HG03159 (cell line): ENCODE measurements at regions not wholly inside any gene's neighbourhood (a gene's known extent, or its start where the extent isn't known, plus 50 kb on each side); places are given as distances from the start of the nearest gene placed in this dataset.
"Not testable (repeated sequence)": the region's sequence is repeated elsewhere in the genome, so short reads cannot be mapped to it uniquely, and the experiment has no call there.

Experiments used
- ATAC-seq: cut with Tn5 transposase; IDR thresholded peaks from one replicate; pipeline ENCODE4 v1.9.1; 2021; ENCODE audit warnings: mild to moderate bottlenecking, moderate library complexity; ENCODE audit not compliant: unreplicated experiment

DNA sequence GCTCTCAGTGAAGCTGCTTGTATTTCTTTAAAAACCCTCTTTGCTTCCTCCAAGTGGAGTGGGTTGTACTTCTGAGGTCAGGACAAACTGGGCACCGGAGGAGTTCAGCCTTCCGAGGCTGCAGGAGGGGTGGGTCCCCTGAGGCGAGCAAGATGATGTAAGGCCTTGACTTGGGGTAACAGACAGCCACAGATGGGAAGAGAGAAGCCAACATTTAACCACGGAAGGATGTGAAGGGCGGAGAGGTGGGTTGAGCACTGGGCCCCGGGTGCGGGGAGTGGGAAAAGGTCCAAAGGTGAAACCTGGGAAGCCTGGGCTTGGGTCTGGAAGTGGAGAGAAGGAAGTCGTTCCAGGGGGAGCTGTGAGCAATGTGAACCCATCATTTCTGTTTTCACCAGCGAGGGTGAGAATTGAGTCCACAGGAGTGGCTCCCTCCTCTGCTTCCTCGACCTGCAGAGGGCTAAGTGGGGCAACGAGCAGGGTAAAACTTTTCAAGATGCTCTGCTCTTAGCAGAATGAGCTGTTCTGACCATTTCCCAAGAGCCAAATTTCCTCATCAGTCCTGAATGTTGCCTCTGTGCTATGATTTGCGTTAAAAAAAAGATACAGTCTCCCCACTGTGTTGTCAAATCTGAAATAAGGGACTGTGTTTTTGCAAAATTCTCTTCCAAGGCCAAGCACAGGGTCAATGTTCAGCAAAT is 137.7 kb upstream of the CRHR1 start:
- ATAC-seq, result no peak

DNA sequence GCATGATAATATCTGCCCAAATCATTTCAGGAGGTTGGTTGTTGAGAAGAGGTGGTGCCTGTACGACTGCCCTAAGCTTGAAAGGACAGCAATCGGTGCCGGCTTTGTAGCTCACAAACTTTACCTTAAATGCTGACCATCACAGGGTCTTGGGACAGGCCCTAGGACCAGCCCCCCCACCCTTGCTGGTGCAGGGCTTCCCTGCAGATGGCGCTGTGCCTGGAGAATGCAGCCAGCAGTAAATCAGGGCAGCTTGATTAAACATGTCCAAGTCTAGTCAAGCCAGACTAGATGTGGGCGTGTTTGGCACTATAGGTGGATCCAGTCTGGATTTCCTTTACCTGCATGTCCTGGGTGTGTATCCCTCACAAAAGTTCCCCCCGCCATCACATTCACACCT is 135.5 kb upstream of the CRHR1 start:
- ATAC-seq, result no peak

- ATAC-seq, result no peak
Observed at GRCh38 chr17:45649796-45650195, 134.3 kb upstream of the CRHR1 start.

DNA sequence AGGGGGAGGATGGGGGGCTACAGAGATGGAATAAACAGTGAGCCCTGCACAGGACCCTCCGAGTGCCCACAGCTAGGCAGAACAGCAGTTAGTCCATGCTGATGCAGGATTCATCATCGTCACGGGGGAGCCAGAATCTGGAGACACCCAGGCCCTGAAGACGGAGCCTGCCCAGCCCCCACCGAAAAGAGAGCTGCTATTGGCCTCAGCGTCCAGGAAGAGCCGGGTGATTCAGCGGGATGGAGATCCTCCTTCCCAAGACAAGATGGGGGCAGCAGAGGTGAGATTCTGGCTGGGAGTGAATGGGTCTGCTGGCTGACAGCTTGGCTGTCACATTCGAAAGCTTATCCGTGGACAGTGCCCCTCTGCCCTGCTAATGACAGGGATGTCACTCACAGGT is 133.6 kb upstream of the CRHR1 start:
- no peak for ATAC-seq

DNA sequence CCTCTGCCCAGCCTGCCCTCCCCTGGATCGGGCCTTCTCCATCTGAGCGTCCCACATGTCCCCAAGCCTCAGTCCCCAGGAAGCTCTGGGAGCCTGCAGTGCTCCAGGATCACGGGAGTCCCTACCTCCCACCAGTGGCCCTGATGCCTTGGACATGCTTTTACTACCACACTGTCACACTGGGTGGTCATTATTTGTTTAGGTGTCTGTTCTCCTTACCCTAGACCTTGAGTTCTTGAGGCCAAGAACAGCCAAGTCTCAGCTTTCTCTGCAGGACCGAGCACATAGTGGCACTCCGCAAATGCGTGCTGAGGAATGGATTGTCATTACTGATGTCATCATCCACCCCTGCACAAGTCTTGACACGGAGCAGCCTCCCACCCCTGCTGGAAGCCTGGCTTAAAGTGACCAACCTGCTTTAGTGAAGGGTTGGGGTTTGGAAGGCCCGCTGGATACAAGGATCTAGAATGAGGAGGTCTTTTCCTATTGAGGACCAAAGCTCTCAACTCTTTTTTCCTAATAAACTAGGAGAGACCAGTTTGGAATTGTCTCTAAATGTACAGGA is 132.9 kb upstream of the CRHR1 start:
- ATAC-seq, result no peak

GRCh38 chr17:45653616-45654015 is 130.5 kb upstream of the CRHR1 start:
- no peak for ATAC-seq

GRCh38 chr17:45656527-45657181 is 127.5 kb upstream of the CRHR1 start:
- no peak for ATAC-seq

GRCh38 chr17:45660474-45660873 is 123.6 kb upstream of the CRHR1 start:
- ATAC-seq, result no peak

DNA sequence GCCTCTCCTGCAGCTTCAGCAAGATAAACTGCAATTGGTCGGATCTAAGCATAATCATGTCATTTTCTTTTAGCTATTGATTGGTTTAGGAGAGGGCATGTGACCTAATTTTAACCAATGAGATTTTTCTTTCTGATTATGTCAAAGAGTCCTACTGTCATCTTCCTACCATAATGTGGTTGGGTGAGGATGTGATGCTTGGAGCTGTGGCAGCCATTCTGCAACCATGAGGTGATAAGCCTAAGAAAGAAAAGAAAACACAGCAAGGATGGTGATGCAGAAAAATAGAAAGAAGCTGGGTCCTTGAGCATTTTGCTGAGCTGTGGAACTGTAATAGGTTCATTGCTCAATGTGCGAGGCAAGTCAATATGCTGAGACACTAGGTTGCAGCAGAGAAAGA is 121.7 kb upstream of the CRHR1 start:
- no peak for ATAC-seq

DNA sequence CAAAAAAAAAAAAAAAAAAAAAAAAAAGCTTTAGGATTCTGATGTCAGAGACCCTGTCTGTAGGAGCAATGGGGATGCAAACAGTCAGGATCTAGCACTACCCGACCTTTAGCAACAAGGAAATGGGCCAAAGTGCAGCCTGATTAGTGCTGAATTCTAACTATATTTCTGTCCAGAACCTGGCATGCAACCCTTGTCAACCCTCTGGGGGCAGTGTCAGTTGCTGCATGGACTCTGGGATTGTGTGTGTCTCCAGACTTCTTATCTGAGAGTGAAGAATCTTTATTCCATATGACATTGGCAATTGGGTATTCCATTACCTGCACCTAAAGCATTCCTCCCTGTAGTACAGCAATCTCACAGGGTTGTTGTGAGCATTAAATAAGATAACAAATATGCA is 120.3 kb upstream of the CRHR1 start:
- no peak for ATAC-seq

GRCh38 chr17:45664921-45665320 is 119.2 kb upstream of the CRHR1 start:
- no peak for ATAC-seq

- no peak for ATAC-seq
Observed at GRCh38 chr17:45666046-45666600, 118.0 kb upstream of the CRHR1 start.

GRCh38 chr17:45666641-45667040 is 117.5 kb upstream of the CRHR1 start:
- no peak for ATAC-seq

DNA sequence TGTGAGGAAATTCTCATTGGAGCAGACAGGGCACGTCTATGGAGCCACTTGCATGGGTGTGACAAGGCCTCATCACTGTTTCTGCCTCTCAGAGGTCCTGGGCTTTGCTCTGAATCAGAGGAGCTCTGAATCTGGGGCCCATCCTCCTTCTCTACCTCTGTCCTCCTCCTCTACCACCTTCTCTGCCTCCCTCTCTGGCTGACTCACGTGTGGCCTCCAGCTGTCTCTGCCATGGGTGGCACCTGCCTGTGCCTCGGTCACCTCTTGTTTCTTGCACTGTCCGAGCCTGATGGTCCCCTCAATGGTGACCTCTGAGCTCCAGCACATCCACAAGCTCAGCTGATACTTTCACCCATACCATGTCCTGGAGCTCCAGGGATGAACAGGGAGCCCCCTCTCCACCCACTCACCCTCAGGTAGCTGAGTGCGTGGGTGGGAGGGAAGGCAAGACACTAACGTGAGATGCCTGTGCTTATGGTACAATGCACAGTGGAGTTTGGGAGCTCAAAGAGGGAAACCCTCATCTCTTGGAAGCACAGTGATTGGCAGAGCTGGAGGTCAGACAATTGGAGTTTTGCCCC is 116.4 kb upstream of the CRHR1 start:
- ATAC-seq, result no peak

- ATAC-seq, result no peak
Observed at GRCh38 chr17:45668316-45668715, 115.8 kb upstream of the CRHR1 start.

DNA sequence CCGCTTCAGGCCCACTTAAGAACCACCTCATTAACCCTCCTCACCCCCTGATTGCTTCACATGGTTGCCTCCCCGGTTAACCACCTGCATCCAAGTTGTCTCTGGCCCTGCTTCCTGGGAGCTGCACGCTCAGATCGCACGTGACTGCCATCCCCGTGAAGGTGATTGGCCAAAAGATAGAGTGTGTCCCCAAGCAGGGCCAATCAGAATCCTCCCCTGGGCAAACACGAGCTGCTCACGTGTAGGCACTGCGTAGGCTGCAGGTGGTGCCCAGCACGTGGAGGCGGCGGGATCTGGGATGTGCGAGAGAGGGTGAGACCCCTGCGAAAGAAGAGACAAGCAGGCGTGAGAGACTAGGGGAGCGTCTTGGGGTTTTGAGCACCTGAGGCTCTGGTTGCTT is 111.8 kb upstream of the CRHR1 start:
- ATAC-seq, result no peak

GRCh38 chr17:45672792-45673191 is 111.3 kb upstream of the CRHR1 start:
- ATAC-seq, result no peak

DNA sequence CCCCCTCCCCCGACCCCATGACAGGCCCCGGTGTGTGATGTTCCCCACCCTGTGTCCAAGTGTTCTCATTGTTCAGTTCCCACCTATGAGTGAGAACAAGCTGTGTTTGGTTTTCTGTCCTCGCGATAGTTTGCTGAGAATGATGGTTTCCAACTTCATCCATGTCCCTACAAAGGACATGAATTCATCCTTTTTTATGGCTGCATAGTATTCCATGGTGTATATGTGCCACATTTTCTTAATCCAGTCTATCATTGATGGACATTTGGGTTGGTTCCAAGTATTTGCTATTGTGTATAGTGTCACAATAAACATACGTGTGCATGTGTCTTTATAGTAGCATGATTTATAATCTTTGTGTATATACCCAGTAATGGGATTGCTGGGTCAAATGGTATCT is 110.4 kb upstream of the CRHR1 start:
- ATAC-seq, result not testable (repeated sequence)

DNA sequence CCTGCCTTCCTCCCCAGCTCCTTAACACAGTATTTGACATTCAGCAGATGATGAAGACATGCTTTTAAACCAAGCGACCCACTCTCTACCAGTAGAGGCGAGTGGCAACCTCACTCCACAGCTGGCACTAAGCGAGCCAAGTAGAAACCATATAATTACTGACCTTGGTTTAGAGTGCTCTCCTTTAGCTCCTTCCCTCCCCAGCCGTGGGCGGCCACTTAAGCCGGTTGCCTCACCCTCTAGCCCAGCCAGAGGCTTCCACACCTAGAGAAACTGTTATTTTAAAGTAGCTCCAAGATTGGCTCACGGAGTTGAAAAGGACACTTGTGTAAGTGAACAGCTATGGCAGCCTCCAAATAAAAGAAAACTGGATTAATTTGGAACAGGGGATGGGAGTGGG is 109.1 kb upstream of the CRHR1 start:
- no peak for ATAC-seq

- no peak for ATAC-seq
Observed at GRCh38 chr17:45675892-45676291, 108.2 kb upstream of the CRHR1 start.

GRCh38 chr17:45676695-45677094 is 107.4 kb upstream of the CRHR1 start:
- no peak for ATAC-seq

DNA sequence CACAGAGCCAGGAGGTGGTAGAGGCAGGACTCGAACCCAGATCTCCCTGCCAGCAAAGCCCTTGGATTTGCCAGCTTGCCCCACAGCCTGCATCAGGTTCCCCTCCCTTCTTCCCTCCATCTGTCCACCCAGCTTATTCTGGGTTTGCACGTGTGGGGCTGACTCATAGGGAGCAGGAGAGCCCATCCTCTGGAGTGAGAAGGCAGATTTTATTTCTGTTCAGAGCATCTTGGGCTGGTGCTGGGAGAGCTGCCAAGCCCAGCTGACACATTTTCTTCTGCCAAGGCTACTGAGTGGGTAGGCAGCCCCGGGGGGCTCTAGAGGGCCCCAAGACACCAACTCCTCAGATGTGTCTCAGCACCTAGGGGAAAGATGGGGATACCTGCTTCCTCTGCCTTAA is 106.3 kb upstream of the CRHR1 start:
- ATAC-seq, result no peak
